Esophagus squamous epithelium (tissue), 5 donors: ENCODE measurements at regions not wholly inside any gene's neighbourhood (a gene's known extent, or its start where the extent isn't known, plus 50 kb on each side); places are given as distances from the start of the nearest gene placed in this dataset.

Source experiments
- DNase-seq: peaks from one replicate; lab custom pipeline; 2025; lab: John Stamatoyannopoulos, UW
- H3K27ac ChIP-seq, 4 donors: fragments of 200-600 bp; sonication (generic); one replicate each; pipeline ENCODE4 v1.5.1; 2016 to 2019; ENCODE audit warnings: mild to moderate bottlenecking in 1 of 4
- H3K27me3 ChIP-seq, 4 donors: fragments of 200-600 bp; sonication (generic); 1 replicate in 3 of 4; 2 replicates in 1 of 4; pipeline versions ENCODE4 v1.5.1 to v1.6.0; 2017 to 2021; ENCODE audit warnings: antibody characterized with exemption in 1 of 4
- H3K36me3 ChIP-seq, 3 donors: fragments of 200-600 bp; sonication (generic); one replicate each; pipeline ENCODE4 v1.5.1; 2016 to 2019
- H3K4me1 ChIP-seq, 3 donors: fragments of 200-600 bp; sonication (generic); one replicate each; pipeline ENCODE4 v1.5.1; 2017 to 2019
- H3K4me3 ChIP-seq, 4 donors: fragments of 200-600 bp; sonication (generic); 1 replicate in 3 of 4; 2 replicates in 1 of 4; pipeline ENCODE4 v1.5.1; 2016 to 2019; ENCODE audit warnings: mild to moderate bottlenecking in 2 of 4, moderate library complexity in 1 of 4
- H3K9me3 ChIP-seq, 3 donors: fragments of 200-600 bp; sonication (generic); one replicate each; pipeline ENCODE4 v1.5.1; 2016 to 2019
- POLR2A ChIP-seq, 4 donors: fragments of 450-650 bp; IDR thresholded peaks; one replicate each; pipeline ENCODE4 v1.6.1; 2017; ENCODE audit warnings: antibody characterized with exemption in 4 of 4, mild to moderate bottlenecking in 4 of 4, moderate library complexity in 3 of 4
- WGBS, 2 donors: methylation state at CpG; one replicate each; pipeline ENCODE4 v1.1.5; 2018; 5-methylcytosine and 5-hydroxymethylcytosine counted together
- intact Hi-C: fragments of 100-400 bp; cut with DNase I; formaldehyde crosslinking; loops from one replicate; pipeline ENCODE4 v1.15.0; 2022
- TF ChIP-seq, protein P1 (sequence below), 6 experiments: fragments of 450-650 bp in 4 of 6; fragments of 200-600 bp in 2 of 6; sonication (generic) in 2 of 6; IDR thresholded peaks; one replicate each; pipeline ENCODE4 v1.5.1; 2016 to 2019; ENCODE audit warnings: antibody characterized with exemption in 6 of 6, mild to moderate bottlenecking in 4 of 6, moderate library complexity in 4 of 6
- donor health status: DM: yes; HTN: yes; CAD: no.

DNA sequence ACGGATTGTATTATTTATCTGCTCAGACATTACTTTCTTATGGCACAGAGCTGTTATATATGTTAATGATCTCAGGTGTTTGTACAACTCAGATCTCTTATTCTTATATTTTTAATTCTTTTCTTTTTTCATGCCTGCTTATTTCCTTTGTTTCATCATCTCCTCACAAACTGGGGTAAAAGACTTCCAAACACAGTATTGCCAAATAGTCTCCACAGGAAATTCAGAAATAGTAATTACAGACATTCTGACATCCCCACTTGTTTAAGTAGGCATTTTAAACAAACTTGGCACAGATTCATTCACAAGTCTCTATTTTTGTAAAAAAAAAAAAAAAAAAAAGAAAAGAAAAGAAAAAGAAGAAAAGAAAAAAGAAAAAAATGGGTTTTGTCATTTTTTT, 129.7 kb upstream of the USP38 start:
- Histone ChIP-seq H3K27me3 (no peaks in the 10 kb centered on the region), H3K9me3 (no peaks in the 10 kb centered on the region), H3K4me3 (no peak overlapping the region), H3K36me3 (no peaks in the 10 kb centered on the region), H3K4me1 (no peaks in the 10 kb centered on the region), H3K27ac (no peak overlapping the region)
- no peak for DNase-seq
- intact Hi-C loops: no loop called here
- TF ChIP-seq, protein P1, sequence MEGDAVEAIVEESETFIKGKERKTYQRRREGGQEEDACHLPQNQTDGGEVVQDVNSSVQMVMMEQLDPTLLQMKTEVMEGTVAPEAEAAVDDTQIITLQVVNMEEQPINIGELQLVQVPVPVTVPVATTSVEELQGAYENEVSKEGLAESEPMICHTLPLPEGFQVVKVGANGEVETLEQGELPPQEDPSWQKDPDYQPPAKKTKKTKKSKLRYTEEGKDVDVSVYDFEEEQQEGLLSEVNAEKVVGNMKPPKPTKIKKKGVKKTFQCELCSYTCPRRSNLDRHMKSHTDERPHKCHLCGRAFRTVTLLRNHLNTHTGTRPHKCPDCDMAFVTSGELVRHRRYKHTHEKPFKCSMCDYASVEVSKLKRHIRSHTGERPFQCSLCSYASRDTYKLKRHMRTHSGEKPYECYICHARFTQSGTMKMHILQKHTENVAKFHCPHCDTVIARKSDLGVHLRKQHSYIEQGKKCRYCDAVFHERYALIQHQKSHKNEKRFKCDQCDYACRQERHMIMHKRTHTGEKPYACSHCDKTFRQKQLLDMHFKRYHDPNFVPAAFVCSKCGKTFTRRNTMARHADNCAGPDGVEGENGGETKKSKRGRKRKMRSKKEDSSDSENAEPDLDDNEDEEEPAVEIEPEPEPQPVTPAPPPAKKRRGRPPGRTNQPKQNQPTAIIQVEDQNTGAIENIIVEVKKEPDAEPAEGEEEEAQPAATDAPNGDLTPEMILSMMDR (IDR thresholded peaks at IDR 0.05): no peak
- TF ChIP-seq POLR2A (IDR thresholded peaks at IDR 0.05): no peak
- WGBS, 2 donors: 0% methylated on average over 1 of the region's 1 CpG

DNA sequence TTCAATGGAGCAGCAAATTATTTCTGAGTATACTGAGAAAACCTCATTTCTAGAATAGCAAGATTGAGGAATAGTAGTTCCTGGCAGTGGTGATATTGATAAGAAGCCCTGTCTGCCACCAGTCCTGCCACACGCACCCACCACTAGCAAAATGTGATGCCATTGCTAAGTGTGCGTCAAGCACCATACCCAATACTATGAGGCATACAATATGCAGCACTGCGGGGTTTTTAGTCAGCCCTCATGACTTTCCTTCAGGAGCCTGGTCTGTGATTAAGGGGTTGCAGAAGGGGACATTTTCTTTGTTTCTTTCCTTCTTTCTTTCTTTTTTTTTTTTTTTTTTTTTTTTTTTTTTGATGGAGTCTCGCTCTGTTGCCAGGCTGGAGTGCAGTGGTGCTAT, 128.7 kb upstream of the USP38 start:
- Histone ChIP-seq H3K27ac (no peak overlapping the region), H3K27me3 (no peaks in the 10 kb centered on the region), H3K4me1 (no peaks in the 10 kb centered on the region), H3K36me3 (no peaks in the 10 kb centered on the region), H3K4me3 (no peak overlapping the region), H3K9me3 (no peaks in the 10 kb centered on the region)
- no peak for DNase-seq
- TF ChIP-seq, protein P1 (IDR thresholded peaks at IDR 0.05): no peak
- TF ChIP-seq POLR2A (IDR thresholded peaks at IDR 0.05): no peak
- WGBS, 2 donors: 86 to 96% methylated on average over 3 to 4 of the region's 4 CpGs
- intact Hi-C loops: no loop called here

DNA sequence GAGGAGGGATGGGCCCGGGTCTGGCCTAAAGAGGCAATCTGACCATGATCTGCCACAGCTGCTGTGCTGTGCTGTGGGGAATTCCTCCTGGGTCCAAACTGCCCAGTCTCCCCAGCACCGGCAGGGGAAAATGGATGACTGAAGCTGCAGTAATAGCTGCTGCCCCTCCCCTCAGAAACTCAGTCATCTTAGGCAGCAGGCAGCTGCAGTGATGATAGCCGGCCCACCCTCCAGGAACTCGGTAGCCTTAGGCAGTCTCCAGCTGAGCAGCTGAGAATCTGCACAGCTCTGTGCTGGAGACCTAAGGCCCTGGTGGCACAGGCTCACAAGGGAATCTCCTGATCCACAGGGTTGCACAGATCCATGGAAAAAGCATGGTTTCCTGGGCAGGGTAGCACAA, 113.4 kb upstream of the USP38 start:
- intact Hi-C loops: no loop called here
- WGBS, 2 donors: 100% methylated on average over 1 of the region's 4 CpGs; no CpG with 5 or more reads in 1 of the 2 donors
- Histone ChIP-seq H3K9me3 (peaks cover 0 to 12% (median 0%) of the 10 kb centered on the region in 3 donors), H3K36me3 (no peaks in the 10 kb centered on the region), H3K4me1 (no peaks in the 10 kb centered on the region), H3K4me3 (no peak overlapping the region), H3K27me3 (no peaks in the 10 kb centered on the region), H3K27ac (no peak overlapping the region)
- no peak for TF ChIP-seq POLR2A (IDR thresholded peaks at IDR 0.05)
- TF ChIP-seq, protein P1 (IDR thresholded peaks at IDR 0.05): no peak
- DNase-seq: no peak

DNA sequence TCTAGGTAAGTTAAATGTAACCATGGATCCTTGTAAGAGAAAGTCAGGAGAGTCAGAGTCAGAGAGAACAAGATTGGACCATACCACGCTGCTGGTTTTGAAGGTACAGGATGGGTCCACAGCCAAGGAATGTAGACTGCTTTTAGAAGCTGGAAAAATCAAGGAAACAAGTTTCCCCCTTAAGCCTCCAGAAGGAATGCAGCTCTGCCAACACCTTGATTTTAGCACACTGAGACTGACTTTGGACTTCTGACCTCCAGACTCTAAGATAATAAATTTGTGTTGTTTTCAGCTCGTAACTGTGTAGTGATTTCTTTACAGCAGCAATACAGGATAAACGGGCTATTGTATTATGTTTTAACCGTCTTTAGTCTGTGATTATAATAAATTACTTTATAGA, 108.0 kb upstream of the USP38 start:
- no peak overlapping the region for H3K27ac ChIP-seq
- intact Hi-C loops: no loop called here
- no peaks in the 10 kb centered on the region for H3K9me3 ChIP-seq
- 46 to 66% methylated on average over 4 of the region's 4 CpGs for WGBS, 2 donors
- DNase-seq: no peak
- no peak overlapping the region for H3K4me3 ChIP-seq
- H3K36me3 ChIP-seq: no peaks in the 10 kb centered on the region
- no peaks in the 10 kb centered on the region for H3K27me3 ChIP-seq
- no peak for TF ChIP-seq POLR2A (IDR thresholded peaks at IDR 0.05)
- TF ChIP-seq, protein P1 (IDR thresholded peaks at IDR 0.05): no peak
- no peaks in the 10 kb centered on the region for H3K4me1 ChIP-seq

DNA sequence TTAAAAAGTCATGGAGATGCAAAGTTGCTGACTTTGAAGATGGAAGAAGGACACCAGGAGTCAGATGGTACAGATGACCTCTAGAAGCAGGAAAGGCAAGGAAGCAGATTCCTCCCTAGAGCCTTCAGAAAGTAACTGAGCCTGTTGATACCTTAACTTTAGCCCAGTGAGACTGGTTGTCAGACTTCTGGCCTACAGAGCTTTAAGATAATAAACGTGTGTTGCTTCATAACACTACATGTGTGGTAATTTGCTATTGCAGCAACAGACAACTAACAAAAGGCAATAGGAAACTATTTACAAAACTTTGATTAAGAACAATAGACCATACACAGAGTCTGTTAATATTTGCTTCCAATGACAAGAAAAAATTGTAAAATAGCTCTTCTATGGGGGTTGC, 102.0 kb upstream of the USP38 start:
- 50 to 59% methylated on average over 1 of the region's 1 CpG for WGBS, 2 donors
- Histone ChIP-seq H3K36me3 (no peaks in the 10 kb centered on the region), H3K4me1 (peaks cover 0 to 6% (median 0%) of the 10 kb centered on the region in 3 donors), H3K27me3 (no peaks in the 10 kb centered on the region), H3K9me3 (no peaks in the 10 kb centered on the region), H3K27ac (no peak overlapping the region), H3K4me3 (no peak overlapping the region)
- intact Hi-C loops: no loop called here
- TF ChIP-seq, protein P1 (IDR thresholded peaks at IDR 0.05): no peak
- TF ChIP-seq POLR2A (IDR thresholded peaks at IDR 0.05): no peak
- DNase-seq: no peak
